Neuronal stem cell (in vitro differentiated cells): ENCODE measurements at regions not wholly inside any gene's neighbourhood (a gene's known extent, or its start where the extent isn't known, plus 50 kb on each side); places are given as distances from the start of the nearest gene placed in this dataset.

ENCODE experiments used
- DNase-seq: peaks from one replicate; pipeline ENCODE4 v3.0.0-alpha.2; 2013; ENCODE audit warnings: low spot score
- H2AFZ ChIP-seq: one replicate; pipeline ENCODE4 v1.6.1; 2013; ENCODE audit warnings: mild to moderate bottlenecking, low read length, inconsistent platforms
- H2AK5ac ChIP-seq: 2 replicates; pipeline ENCODE4 v1.6.1; 2013; ENCODE audit warnings: low read depth, mild to moderate bottlenecking, inconsistent platforms, low read length, moderate library complexity, mixed read lengths
- H2BK120ac ChIP-seq: 2 replicates; pipeline ENCODE4 v1.6.1; 2013; ENCODE audit warnings: low read depth, mild to moderate bottlenecking, inconsistent platforms, low read length, moderate library complexity, mixed read lengths
- H2BK12ac ChIP-seq: one replicate; pipeline ENCODE4 v1.6.1; 2013; ENCODE audit warnings: low read length, inconsistent platforms
- H2BK15ac ChIP-seq: 2 replicates; pipeline ENCODE4 v1.6.1; 2013; ENCODE audit warnings: mild to moderate bottlenecking, low read length, inconsistent platforms, mixed read lengths
- H2BK5ac ChIP-seq: one replicate; pipeline ENCODE4 v1.6.1; 2013; ENCODE audit warnings: inconsistent platforms, mild to moderate bottlenecking, low read length, moderate library complexity
- H3K14ac ChIP-seq: one replicate; pipeline ENCODE4 v1.6.1; 2013; ENCODE audit warnings: low read length, inconsistent platforms
- H3K18ac ChIP-seq: 2 replicates; pipeline ENCODE4 v1.6.1; 2013; ENCODE audit warnings: low read length, inconsistent platforms
- H3K23ac ChIP-seq: 2 replicates; pipeline ENCODE4 v1.6.1; 2013; ENCODE audit warnings: low read depth, mild to moderate bottlenecking, mixed read lengths, low read length, inconsistent platforms; ENCODE audit not compliant: poor library complexity
- H3K27ac ChIP-seq: replicated peaks from 3 replicates; pipeline ENCODE4 v1.5.1; 2013; ENCODE audit warnings: low read length, inconsistent platforms
- H3K27me3 ChIP-seq, 3 experiments: 2 replicates each; pipeline ENCODE4 v1.6.1; 2013; ENCODE audit warnings: low read length in 3 of 3, mild to moderate bottlenecking in 2 of 3, inconsistent platforms in 1 of 3, low read depth in 1 of 3, mixed read lengths in 1 of 3, moderate library complexity in 1 of 3; ENCODE audit not compliant: control insufficient read depth in 3 of 3, insufficient read depth in 3 of 3
- H3K36me3 ChIP-seq, 2 donors: replicated peaks in 1 of 2; 2 replicates each; pipeline ENCODE4 v1.6.1; 2013; ENCODE audit warnings: low read length in 2 of 2; ENCODE audit not compliant: control insufficient read depth in 2 of 2, insufficient read depth in 2 of 2
- H3K4ac ChIP-seq: 2 replicates; pipeline ENCODE4 v1.6.1; 2013; ENCODE audit warnings: inconsistent platforms, mild to moderate bottlenecking, low read length, moderate library complexity
- H3K4me1 ChIP-seq, 2 donors: 1 replicate in 1 of 2; 2 replicates in 1 of 2; pipeline ENCODE4 v1.6.1; 2013; ENCODE audit warnings: low read length in 2 of 2, low read depth in 1 of 2; ENCODE audit not compliant: control insufficient read depth in 2 of 2, insufficient read depth in 1 of 2
- H3K4me2 ChIP-seq: one replicate; pipeline ENCODE4 v1.6.1; 2013; ENCODE audit warnings: mild to moderate bottlenecking, low read length, inconsistent platforms; ENCODE audit not compliant: insufficient read depth, poor library complexity, severe bottlenecking
- H3K4me3 ChIP-seq, 2 donors: 2 replicates each; pipeline ENCODE4 v1.5.1; 2013; ENCODE audit warnings: low read length in 2 of 2, mild to moderate bottlenecking in 2 of 2, inconsistent platforms in 1 of 2, moderate library complexity in 1 of 2
- H3K79me1 ChIP-seq: one replicate; pipeline ENCODE4 v1.6.1; 2013; ENCODE audit warnings: low read depth, mild to moderate bottlenecking, inconsistent platforms, low read length, moderate library complexity
- H3K9ac ChIP-seq: one replicate; pipeline ENCODE4 v1.6.1; 2013; ENCODE audit warnings: mild to moderate bottlenecking, low read depth, low read length, inconsistent platforms; ENCODE audit not compliant: poor library complexity
- H3K9me3 ChIP-seq, 2 donors: replicated peaks in 1 of 2; 2 replicates each; pipeline versions ENCODE3 to v1.6.1; 2013; ENCODE audit warnings: low read length in 2 of 2, mild to moderate bottlenecking in 2 of 2, inconsistent platforms in 1 of 2, low read depth in 1 of 2, mixed read lengths in 1 of 2, moderate library complexity in 1 of 2; ENCODE audit not compliant: control insufficient read depth in 2 of 2, insufficient read depth in 1 of 2
- H4K8ac ChIP-seq: one replicate; pipeline ENCODE4 v1.6.1; 2013; ENCODE audit warnings: low read depth, mild to moderate bottlenecking, inconsistent platforms, low read length, moderate library complexity
- H4K91ac ChIP-seq: one replicate; pipeline ENCODE4 v1.6.1; 2013; ENCODE audit warnings: low read length, low read depth, mild to moderate bottlenecking, inconsistent platforms; ENCODE audit not compliant: poor library complexity
- WGBS, 2 donors: extraction: QIAGEN DNeasy Blood & Tissue Kit; methylation state at CpG; one replicate each; pipeline ENCODE4 v1.1.7; 2013; ENCODE audit warnings: missing lambda C conversion rate in 2 of 2, mixed read lengths in 1 of 2; ENCODE audit not compliant: insufficient read length in 2 of 2, insufficient replicate concordance in 1 of 2; ENCODE audit errors: extremely low coverage in 2 of 2; 5-methylcytosine and 5-hydroxymethylcytosine counted together

DNA sequence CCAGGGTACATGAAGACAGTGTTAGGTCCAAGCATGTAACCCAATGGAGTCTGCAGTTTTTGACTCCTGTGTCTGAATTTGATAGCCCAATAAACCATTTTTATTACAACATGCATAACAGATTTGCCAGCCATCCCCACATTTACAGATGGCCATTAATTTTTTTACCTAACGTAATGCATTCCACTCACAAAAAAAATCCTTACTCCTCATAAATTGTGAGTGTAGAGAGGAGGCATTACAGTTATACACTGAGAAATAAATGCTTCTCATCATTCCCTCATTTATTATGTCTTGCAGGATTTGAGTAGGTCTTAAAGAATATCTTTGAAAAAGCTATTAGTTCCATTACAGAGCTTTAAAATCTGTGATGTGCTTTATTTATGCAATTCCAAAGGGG, 193.8 kb downstream of the CMPK2 start:
- DNase-seq: no peak
- Histone ChIP-seq H4K8ac (no peak overlapping the region), H2BK15ac (no peak overlapping the region)

DNA sequence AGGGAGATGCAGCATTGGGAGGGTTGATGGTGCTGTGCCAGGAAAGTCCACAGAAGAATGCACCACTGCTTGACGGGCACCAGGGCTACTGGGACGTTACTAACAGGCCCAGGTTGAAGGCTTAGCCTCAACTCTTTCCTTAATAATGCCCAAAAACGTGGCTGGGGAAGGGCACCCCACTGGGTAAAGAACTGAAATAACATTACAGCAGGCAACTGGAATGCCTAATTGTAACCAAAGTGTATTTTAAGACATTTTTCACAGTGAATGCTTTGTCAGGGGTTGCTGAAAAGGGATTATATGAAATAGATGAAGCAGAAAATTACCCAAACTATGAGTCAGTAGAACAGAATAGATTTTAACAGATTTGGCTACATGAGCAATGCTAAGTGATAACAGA, 191.3 kb downstream of the CMPK2 start:
- Histone ChIP-seq H3K4me1 (peaks cover 6 to 11% of the 10 kb centered on the region in 2 donors), H2BK12ac (no peak overlapping the region), H2BK15ac (no peak overlapping the region), H3K18ac (no peak overlapping the region), H3K9ac (no peak overlapping the region), H3K36me3 (no peaks in the 10 kb centered on the region), H4K91ac (no peak overlapping the region), H4K8ac (no peak overlapping the region), H2BK120ac (no peak overlapping the region), H3K4me2 (no peak overlapping the region), H3K14ac (no peak overlapping the region), H3K79me1 (no peaks in the 10 kb centered on the region), H3K27ac (no peak overlapping the region), H3K23ac (no peak overlapping the region), H3K27me3 (peaks cover 0 to 2% (median 0%) of the 10 kb centered on the region in 3 experiments), H3K9me3 (no peaks in the 10 kb centered on the region), H3K4ac (no peak overlapping the region), H3K4me3 (no peak overlapping the region), H2AK5ac (no peak overlapping the region), H2BK5ac (no peak overlapping the region), H2AFZ (no peak overlapping the region)
- peak; percentile 11 for DNase-seq
- no CpG with 5 or more reads among the region's 3 CpGs for WGBS, 2 donors

More for the DNA sequence above, 193.8 kb downstream of the CMPK2 start:
- Histone ChIP-seq H3K4me1 (peaks cover 0 to 11% of the 10 kb centered on the region in 2 donors), H2AK5ac (no peak overlapping the region), H3K9ac (no peak overlapping the region), H2AFZ (no peak overlapping the region), H4K91ac (no peak overlapping the region), H3K18ac (no peak overlapping the region), H3K14ac (no peak overlapping the region), H3K4ac (no peak overlapping the region), H3K79me1 (no peaks in the 10 kb centered on the region), H3K23ac (no peak overlapping the region), H3K4me3 (no peak overlapping the region), H3K9me3 (no peaks in the 10 kb centered on the region), H3K27me3 (no peaks in the 10 kb centered on the region), H3K4me2 (no peak overlapping the region), H2BK5ac (no peak overlapping the region), H2BK120ac (no peak overlapping the region), H2BK12ac (no peak overlapping the region), H3K36me3 (no peaks in the 10 kb centered on the region), H3K27ac (no peak overlapping the region)
- WGBS, 2 donors: no CpG with 5 or more reads among the region's 1 CpG

DNA sequence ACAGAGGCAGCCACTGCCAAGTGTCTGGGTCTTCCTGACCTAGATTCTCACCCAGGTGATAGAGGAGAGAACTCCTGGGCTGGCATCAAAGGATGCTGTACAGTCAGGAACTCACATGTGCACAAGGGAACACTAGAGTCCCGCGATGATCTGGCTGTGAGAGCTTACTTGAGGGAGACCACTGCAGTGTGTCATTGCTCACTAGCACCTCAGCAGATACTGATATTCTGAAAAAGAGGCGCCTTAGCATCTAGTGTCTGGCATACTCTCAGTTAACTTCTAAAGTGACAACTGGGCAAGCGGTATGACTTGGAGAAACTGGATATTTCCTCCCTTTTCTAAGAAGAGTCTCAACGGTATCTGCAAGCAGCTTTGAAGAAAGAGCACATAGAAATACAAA, 189.9 kb downstream of the CMPK2 start:
- no peak overlapping the region for H3K4me3 ChIP-seq
- H3K9me3 ChIP-seq: no peaks in the 10 kb centered on the region
- H2AFZ ChIP-seq: no peak overlapping the region
- H3K79me1 ChIP-seq: no peaks in the 10 kb centered on the region
- no peak overlapping the region for H3K4me2 ChIP-seq
- DNase-seq: no peak
- H4K91ac ChIP-seq: no peak overlapping the region
- H3K9ac ChIP-seq: no peak overlapping the region
- no CpG with 5 or more reads among the region's 5 CpGs for WGBS, 2 donors
- H2BK15ac ChIP-seq: no peak overlapping the region
- no peak overlapping the region for H2BK12ac ChIP-seq
- peaks cover 0 to 2% (median 0%) of the 10 kb centered on the region in 3 experiments for H3K27me3 ChIP-seq
- H2BK120ac ChIP-seq: no peak overlapping the region
- H3K23ac ChIP-seq: no peak overlapping the region
- no peak overlapping the region for H3K27ac ChIP-seq
- no peak overlapping the region for H3K4ac ChIP-seq
- peaks cover 12 to 14% of the 10 kb centered on the region in 2 donors for H3K4me1 ChIP-seq
- no peak overlapping the region for H4K8ac ChIP-seq
- H3K18ac ChIP-seq: no peak overlapping the region
- no peak overlapping the region for H2BK5ac ChIP-seq
- no peak overlapping the region for H2AK5ac ChIP-seq
- H3K14ac ChIP-seq: no peak overlapping the region
- no peaks in the 10 kb centered on the region for H3K36me3 ChIP-seq

DNA sequence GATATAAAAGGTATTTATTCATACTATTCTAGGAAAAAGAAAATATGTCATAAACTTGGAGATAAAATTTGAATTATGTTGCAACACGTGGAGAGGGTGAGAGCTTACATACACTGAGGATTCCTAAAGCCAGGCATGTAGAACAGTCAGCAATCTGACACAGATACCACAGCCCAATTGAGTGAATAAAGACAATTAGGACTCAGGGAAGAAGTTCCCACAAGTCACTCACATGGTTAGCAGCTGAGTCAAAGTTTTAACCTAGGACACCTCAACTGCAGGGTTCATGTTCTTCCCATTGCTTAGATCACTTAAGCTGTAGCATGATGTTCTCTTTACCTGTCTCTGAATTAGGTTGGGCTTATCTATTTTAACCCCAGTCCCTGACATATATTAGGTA, 189.5 kb downstream of the CMPK2 start:
- Histone ChIP-seq H2BK12ac (no peak overlapping the region), H3K36me3 (no peaks in the 10 kb centered on the region), H3K27ac (no peak overlapping the region)

More for the DNA sequence above, 189.5 kb downstream of the CMPK2 start:
- Histone ChIP-seq H3K9me3 (no peaks in the 10 kb centered on the region), H4K8ac (no peak overlapping the region), H3K23ac (no peak overlapping the region), H3K14ac (no peak overlapping the region), H3K4me3 (no peak overlapping the region), H2BK120ac (no peak overlapping the region), H3K4me1 (peaks cover 12 to 15% of the 10 kb centered on the region in 2 donors), H3K27me3 (peaks cover 0 to 2% (median 0%) of the 10 kb centered on the region in 3 experiments), H3K4me2 (no peak overlapping the region), H3K4ac (no peak overlapping the region), H4K91ac (no peak overlapping the region), H2AFZ (no peak overlapping the region), H3K9ac (no peak overlapping the region), H2BK15ac (no peak overlapping the region), H2BK5ac (no peak overlapping the region), H2AK5ac (no peak overlapping the region), H3K18ac (no peak overlapping the region), H3K79me1 (no peaks in the 10 kb centered on the region)
- whole genome bisulfite sequencing, 2 donors: no CpG with 5 or more reads among the region's 1 CpG
- no peak for DNase-seq
